GM19463 (cell line): ENCODE measurements at regions not wholly inside any gene's neighbourhood (a gene's known extent, or its start where the extent isn't known, plus 50 kb on each side); places are given as distances from the start of the nearest gene placed in this dataset.
A peak's percentile ranks its signal among the peaks of the same experiment; 100 is the strongest.
"Not testable (repeated sequence)": the region's sequence is repeated elsewhere in the genome, so short reads cannot be mapped to it uniquely, and the experiment has no call there.

Experiments used
- ATAC-seq: cut with Tn5 transposase; IDR thresholded peaks from one replicate; pipeline ENCODE4 v1.9.1; 2021; ENCODE audit warnings: mild to moderate bottlenecking, moderate library complexity; ENCODE audit not compliant: unreplicated experiment

DNA sequence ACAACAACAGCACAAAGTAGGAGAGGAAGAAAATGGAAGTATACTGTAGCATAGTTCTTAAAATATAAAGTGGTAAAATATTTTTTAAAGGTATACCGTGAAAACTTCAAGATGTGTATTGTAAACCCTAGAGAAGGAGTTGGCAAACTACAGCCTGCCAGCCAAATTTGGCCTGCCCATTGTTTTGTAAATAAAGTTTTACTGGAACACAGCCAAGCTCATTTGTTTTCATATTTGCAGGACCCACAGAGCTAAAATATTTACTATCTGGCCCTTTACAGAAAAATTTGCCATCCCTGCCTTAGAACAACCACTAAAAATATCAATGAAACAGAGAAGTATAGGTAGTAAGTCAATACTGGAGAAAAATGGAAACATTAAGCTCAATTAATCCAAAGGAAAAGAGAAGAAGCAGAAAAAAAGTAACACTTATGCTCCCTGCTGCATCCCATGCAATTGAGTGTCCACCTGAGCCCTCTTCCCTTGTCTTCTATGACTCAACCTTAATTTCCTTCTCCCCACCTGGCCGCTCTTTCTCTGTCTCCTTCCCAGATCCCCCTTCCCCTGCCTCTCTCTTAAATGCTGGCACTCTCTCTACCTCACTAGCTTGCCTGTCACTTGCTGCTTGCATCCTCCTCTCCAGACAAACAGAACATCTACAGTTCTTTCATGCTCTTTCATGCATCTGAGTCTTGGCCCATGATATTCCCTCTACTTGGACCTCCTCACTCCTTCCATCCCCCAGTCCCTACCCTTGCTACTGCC lies 50.6 kb upstream of the FER start:
- ATAC-seq, result no peak

DNA sequence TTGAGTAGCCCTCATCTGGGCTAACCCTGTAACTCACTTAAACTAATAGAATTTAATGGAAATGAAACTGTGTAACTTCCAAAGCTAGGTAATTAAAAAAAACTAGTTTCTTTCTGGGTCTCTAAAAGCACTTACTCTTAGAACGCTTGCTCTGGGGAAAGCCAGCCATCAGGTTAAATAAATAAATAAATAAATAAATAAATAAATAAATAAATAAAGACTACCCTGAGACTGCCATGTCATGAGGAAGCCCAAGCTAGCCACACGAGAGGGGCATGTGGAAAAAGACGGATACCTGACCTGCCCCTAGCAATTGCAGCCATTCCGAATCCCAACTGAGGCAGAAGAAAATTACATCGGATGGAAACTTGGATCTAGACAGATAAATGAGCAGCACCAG lies 51.3 kb upstream of the FER start:
- ATAC-seq, result no peak

GRCh38 chr5:108688485-108688884 lies 59.2 kb upstream of the FER start:
- no peak for ATAC-seq

- ATAC-seq, result no peak
Observed at GRCh38 chr5:108687595-108688200, 60.0 kb upstream of the FER start.

GRCh38 chr5:108686676-108687075 lies 61.0 kb upstream of the FER start:
- ATAC-seq, result no peak

DNA sequence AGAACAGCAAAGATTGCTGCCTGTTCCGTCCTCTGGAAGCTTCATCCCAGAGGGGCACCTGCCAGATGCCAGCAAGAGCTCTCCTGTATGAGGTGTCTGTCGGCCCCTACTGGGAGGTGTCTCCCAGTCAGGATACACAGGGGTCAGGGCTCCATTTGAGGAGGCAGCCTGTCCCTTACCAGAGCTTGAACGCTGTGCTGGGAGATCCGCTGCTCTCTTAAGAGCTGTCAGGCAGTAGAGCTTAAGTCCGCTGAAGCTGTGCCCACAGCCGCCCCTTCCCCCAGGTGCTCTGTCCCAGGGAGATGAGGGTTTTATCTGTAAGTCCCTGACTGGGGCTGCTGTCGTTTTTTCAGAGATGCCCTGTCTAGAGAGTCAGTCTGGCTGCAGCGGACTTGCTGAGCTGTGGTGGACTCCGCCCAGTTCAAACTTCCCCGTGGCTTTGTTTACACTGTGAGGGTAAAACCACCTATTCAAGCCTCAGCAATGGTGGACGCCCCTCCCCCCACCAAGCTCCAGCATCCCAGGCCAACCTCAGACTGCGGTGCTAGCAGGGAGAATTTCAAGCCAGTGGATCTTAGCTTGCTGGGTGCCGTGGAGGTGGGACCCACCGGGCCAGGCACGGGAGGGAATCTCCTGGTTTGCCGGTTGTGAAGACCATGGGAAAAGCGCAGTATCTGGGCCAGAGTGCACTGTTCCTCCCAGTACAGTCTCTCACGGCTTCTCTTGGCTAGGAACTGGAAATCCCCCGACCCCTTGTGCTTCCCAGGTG lies 62.1 kb upstream of the FER start:
- ATAC-seq, result not testable (repeated sequence)

DNA sequence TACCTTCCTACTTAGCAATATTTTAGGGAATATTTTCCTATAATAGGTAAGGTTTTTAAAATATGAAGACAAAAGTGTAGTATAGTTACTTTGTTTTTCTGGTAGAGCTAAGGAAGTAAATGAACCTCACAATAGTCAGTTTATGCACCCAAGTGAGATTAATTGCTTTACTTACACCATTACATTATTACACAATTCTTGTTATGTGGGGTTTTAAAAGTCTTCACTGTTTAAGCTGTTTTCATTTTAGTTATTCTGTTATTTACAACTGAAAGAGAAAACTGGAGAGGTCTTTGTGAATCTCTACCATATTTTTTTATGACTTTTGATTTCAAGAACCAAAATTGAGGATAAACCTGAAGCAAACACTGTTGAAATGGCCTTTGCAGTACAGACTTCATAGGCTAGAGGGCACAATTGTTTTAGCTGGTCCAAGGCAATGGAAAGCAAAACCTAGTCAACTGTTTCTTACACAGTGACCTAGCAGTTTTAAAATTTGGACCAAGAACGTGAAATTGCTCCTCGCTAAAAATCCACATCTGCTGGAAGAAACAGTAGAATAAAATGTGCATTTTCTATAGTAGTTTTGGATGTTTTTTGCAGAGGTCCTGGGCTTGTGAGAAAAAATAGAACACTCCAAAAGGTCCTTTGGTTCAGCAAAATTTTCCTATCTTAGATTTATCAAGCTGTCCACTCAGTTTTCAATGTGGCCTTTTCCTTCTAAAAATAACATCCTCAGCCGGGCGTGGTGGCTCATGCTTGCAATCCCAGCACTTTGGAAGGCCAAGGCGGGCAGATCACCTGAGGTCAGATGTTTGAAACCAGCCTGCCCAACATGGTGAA lies 66.4 kb upstream of the FER start:
- peak; percentile 96 for ATAC-seq

- ATAC-seq, result no peak
Observed at GRCh38 chr5:108678091-108678490, 69.6 kb upstream of the FER start.

DNA sequence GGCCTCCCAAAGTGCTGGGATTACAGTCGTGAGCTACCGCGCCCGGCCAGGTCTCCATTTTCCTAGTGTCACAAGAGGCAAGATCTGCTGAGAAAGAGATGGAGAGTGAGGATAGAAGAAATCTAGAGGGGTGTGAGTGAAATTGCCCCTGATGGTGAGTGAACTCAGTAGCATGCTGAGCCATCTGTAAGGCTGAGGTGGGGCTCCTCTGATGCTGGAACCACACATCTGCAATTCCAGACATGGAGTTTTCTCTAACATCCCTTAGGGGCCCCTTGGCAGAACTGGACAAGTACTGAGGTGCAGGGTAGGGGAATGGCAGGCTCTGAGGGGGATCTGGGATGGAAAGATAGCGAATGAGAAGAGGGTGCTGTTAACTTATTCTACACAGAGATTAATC lies 72.0 kb upstream of the FER start:
- ATAC-seq, result no peak

DNA sequence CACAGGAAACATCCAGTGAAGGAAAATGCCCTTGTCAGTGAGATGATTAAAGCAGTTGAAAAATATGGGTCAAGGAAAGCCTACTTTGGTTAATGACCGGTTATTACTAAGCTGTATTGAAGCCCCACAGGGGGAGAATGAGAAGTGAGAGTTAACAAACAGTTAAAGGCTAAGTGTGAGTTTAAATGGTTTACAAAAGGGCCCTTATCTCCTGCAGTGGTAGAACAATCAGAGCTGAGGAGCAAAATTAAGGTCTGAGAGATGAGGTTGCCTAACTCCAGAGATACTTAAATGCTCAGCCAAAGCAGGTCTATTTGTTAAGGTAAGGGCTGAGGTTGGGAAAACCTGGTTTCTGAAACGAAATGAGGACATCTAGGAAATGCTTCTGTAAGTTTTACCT lies 75.1 kb upstream of the FER start:
- ATAC-seq, result no peak

GRCh38 chr5:108670591-108671289 lies 77.0 kb upstream of the FER start:
- ATAC-seq, result no peak

DNA sequence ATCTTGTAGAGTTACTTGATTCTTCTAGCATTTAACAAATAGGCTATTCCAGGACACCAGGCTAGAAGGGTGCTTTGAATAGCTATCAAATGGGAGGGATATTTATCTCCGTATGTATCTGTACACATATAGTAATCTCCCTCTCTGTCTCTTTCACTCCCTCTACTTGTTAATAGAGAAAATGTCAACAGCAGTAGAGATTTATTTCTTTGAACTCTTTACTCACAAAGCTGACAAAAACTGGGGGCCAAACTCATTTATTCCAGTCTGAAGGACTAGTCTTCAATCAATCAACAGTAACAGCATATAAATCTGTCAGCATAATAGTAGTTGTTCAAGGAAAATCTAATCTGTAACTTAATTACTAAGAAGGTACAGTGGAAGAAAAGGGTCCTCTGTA lies 78.2 kb upstream of the FER start:
- ATAC-seq, result no peak

- no peak for ATAC-seq
Observed at GRCh38 chr5:108661590-108662219, 86.0 kb upstream of the FER start.

DNA sequence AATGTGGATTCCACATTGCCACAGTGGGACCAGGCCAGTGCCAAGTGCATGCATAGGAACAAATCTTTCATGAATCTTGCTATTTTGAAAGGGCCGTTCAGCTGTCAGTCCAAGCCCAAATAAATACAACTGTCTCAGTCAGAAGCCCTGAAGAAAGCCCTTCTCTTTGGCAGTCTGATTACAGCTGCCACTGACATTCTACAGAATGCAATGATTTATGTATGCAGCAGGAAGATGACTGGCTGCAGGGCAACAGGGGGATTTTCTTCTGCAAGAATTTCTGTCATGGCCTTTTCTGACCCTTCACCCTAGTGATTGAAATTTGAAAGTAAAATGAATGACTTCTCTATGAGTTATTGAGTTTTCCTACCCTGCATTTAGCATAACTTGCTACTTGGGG lies 86.7 kb upstream of the FER start:
- ATAC-seq, result no peak

GRCh38 chr5:108660291-108660690 lies 87.4 kb upstream of the FER start:
- no peak for ATAC-seq

GRCh38 chr5:108659531-108659930 lies 88.2 kb upstream of the FER start:
- ATAC-seq, result no peak

GRCh38 chr5:108655750-108656450 lies 91.8 kb upstream of the FER start:
- ATAC-seq, result no peak

DNA sequence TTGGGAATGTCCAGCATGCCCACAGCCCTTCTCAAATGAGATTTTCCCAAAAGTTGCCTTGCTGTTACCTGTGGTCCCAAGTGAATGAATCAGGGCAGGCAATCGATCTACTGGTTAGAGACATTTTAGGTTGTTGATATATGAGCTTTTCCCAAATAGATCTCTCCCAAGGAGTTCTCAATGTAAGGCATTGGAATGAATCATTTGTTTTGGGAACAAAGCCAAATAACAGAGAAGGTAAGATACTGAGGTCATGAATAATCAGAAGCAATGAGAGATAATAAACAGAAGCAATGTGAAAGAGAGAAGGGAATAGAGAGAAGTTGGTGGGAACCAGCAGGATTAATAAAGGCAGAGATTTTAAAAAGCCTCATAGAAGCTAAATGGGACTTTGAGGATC lies 93.6 kb upstream of the FER start:
- ATAC-seq, result no peak

DNA sequence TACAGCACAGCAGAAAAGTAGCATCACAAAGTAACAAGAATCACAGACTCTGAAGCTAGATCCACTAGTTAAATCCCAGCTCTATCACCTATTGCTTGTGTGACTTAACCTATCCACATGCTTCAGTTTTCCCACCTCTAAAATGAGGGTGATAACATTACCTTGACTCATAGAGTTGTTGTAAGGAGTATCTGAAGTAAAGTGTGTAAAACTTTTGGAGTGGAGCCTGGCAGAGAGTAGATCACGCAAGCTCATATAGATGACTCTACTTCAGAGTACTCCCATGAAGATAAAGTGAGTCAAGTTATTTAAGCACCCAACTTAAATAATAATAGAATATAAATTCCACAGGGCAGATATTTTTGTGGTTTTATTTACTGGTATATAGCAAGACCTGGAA lies 94.5 kb upstream of the FER start:
- ATAC-seq, result no peak
